Thyroid gland (tissue), 4 donors: ENCODE measurements at regions not wholly inside any gene's neighbourhood (a gene's known extent, or its start where the extent isn't known, plus 50 kb on each side); places are given as distances from the start of the nearest gene placed in this dataset.

Experiments
- CTCF ChIP-seq, 6 experiments: fragments of 200-600 bp in 3 of 6; fragments of 450-650 bp in 3 of 6; sonication (generic) in 3 of 6; IDR thresholded peaks; one replicate each; pipeline ENCODE4 v1.5.1; 2016 to 2019; ENCODE audit warnings: antibody characterized with exemption in 6 of 6, mild to moderate bottlenecking in 2 of 6, inconsistent platforms in 1 of 6, moderate library complexity in 1 of 6
- POLR2A ChIP-seq, 2 donors: fragments of 450-650 bp; IDR thresholded peaks; one replicate each; pipeline ENCODE4 v1.6.1; 2017; ENCODE audit warnings: antibody characterized with exemption in 2 of 2, mild to moderate bottlenecking in 2 of 2, moderate library complexity in 1 of 2

- TF ChIP-seq CTCF (IDR thresholded peaks at IDR 0.05) (no peak), POLR2A (IDR thresholded peaks at IDR 0.05) (no peak)
These were observed 862.9 kb downstream of the UQCRFS1 start for GRCh38 chr19:28350037-28350436.
